Activated B cell treated with CpG ODN at 0.5 μM for 24 hours (primary cell): ENCODE measurements at regions not wholly inside any gene's neighbourhood (a gene's known extent, or its start where the extent isn't known, plus 50 kb on each side); places are given as distances from the start of the nearest gene placed in this dataset.

ENCODE experiments used
- ATAC-seq: fragments of 200-7000 bp; cut with Tn5 transposase; one replicate; pipeline ENCODE4 v1.10.0; 2021; ENCODE audit warnings: low read depth, mild to moderate bottlenecking, moderate library complexity
- CTCF ChIA-PET: fragments of 350-600 bp; sonication (Branson Sonifier 250); formaldehyde crosslinking; loops from one replicate; lab custom pipeline; 2021; ENCODE audit warnings: antibody characterized with exemption; lab: Charles Lee
- POLR2A ChIA-PET: fragments of 350-600 bp; sonication (Branson Sonifier 250); formaldehyde crosslinking; loops from one replicate; lab custom pipeline; 2021; ENCODE audit warnings: antibody characterized with exemption; lab: Charles Lee
- DNase-seq: peaks from one replicate; pipeline ENCODE4 v3.0.0; 2022
- H3K27ac Mint-ChIP-seq: one replicate; pipeline ENCODE4 v1.8.0; 2020; ENCODE audit warnings: mixed read lengths
- H3K27me3 Mint-ChIP-seq: one replicate; pipeline ENCODE4 v1.8.0; 2021; ENCODE audit warnings: mixed read lengths
- H3K36me3 Mint-ChIP-seq: one replicate; pipeline ENCODE4 v1.8.0; 2021; ENCODE audit warnings: low read depth, mixed read lengths
- H3K4me1 Mint-ChIP-seq: one replicate; pipeline ENCODE4 v1.8.0; 2021; ENCODE audit warnings: mixed read lengths
- H3K4me3 Mint-ChIP-seq: one replicate; pipeline ENCODE4 v1.8.0; 2020; ENCODE audit warnings: mild to moderate bottlenecking, mixed read lengths
- H3K9me3 Mint-ChIP-seq: one replicate; pipeline ENCODE4 v1.8.0; 2020; ENCODE audit warnings: mixed read lengths
- intact Hi-C: fragments of 100-400 bp; cut with micrococcal nuclease; formaldehyde crosslinking; loops from one replicate; pipeline ENCODE4 v1.15.1; 2024
- TF ChIP-seq, protein P1 (sequence below): fragments of 200-600 bp; IDR thresholded peaks from one replicate; pipeline ENCODE4 v1.8.0; 2022; ENCODE audit warnings: antibody characterized with exemption, mild to moderate bottlenecking

DNA sequence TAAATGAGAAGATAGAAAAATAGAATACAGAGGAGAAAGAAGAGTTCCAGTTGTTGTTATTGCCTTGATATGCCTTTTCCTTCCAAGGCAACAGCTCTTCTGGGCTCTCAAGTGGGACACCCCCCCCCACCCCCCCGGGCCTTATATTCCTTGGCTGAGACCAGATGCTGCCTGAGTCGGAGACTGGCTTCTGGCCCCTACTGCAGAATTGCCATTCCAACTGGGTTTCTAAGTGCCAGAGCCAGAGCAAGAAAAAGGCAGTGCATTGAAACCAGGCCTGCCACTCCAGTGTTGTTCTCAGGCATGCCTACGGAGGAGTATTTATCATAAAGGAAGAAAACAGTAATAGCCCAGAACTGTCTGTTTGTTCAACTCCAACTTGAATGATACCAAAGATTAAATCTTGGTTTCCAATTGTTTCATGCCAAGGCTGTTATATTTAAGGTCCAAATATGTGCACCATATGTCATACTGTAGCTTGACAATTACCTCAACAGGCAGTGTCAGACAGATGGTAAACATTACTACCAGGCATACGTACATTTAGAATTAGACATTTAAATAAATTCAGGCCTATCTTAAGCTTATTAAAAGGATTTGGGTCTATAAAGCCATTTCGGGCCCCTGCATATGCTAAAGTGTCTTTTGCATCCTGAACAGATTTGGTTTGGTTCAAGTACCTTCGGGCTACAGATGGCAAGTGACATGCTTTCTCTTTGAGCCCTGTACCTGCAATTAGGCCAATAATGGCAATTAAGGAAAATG lies 209.9 kb upstream of the SEMA6D start:
- DNase-seq = no peak
- Mint-ChIP-seq H3K27ac (no peak overlapping the region), H3K4me3 (no peak overlapping the region), H3K36me3 (no peaks in the 10 kb centered on the region), H3K27me3 (no peaks in the 10 kb centered on the region), H3K9me3 (no peaks in the 10 kb centered on the region), H3K4me1 (peaks cover 9% of the 10 kb centered on the region)
- no peak for ATAC-seq
- intact Hi-C loops = no loop called here
- TF ChIP-seq, protein P1, sequence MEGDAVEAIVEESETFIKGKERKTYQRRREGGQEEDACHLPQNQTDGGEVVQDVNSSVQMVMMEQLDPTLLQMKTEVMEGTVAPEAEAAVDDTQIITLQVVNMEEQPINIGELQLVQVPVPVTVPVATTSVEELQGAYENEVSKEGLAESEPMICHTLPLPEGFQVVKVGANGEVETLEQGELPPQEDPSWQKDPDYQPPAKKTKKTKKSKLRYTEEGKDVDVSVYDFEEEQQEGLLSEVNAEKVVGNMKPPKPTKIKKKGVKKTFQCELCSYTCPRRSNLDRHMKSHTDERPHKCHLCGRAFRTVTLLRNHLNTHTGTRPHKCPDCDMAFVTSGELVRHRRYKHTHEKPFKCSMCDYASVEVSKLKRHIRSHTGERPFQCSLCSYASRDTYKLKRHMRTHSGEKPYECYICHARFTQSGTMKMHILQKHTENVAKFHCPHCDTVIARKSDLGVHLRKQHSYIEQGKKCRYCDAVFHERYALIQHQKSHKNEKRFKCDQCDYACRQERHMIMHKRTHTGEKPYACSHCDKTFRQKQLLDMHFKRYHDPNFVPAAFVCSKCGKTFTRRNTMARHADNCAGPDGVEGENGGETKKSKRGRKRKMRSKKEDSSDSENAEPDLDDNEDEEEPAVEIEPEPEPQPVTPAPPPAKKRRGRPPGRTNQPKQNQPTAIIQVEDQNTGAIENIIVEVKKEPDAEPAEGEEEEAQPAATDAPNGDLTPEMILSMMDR = no peak
- POLR2A ChIA-PET = no interaction called here
- CTCF ChIA-PET = no interaction called here

DNA sequence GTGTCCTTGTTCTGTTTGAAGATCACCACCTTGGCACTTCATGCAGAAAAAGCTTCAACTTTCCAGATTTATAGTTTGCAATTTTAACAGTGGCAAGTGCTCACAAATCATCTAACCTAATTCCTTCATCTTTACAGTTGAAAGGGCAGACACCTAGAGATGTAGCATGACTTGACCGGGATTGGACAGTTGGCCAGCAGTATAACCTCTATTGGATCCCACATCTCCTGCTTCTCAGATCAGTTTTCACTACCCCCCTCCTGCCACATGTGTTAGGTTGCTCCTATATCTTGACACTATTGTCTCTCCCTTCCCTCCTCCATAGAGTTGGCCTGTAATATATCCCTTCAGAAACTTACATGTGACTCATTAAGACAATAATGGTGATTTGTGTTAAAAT lies 206.0 kb upstream of the SEMA6D start:
- intact Hi-C loops = no loop called here
- POLR2A ChIA-PET = no interaction called here
- no peaks in the 10 kb centered on the region for H3K27me3 Mint-ChIP-seq
- DNase-seq (no peak), ATAC-seq (no peak)
- no peaks in the 10 kb centered on the region for H3K9me3 Mint-ChIP-seq
- no peak overlapping the region for H3K27ac Mint-ChIP-seq
- no peaks in the 10 kb centered on the region for H3K4me1 Mint-ChIP-seq
- TF ChIP-seq, protein P1 = no peak
- CTCF ChIA-PET = no interaction called here
- H3K36me3 Mint-ChIP-seq = no peaks in the 10 kb centered on the region
- no peak overlapping the region for H3K4me3 Mint-ChIP-seq

DNA sequence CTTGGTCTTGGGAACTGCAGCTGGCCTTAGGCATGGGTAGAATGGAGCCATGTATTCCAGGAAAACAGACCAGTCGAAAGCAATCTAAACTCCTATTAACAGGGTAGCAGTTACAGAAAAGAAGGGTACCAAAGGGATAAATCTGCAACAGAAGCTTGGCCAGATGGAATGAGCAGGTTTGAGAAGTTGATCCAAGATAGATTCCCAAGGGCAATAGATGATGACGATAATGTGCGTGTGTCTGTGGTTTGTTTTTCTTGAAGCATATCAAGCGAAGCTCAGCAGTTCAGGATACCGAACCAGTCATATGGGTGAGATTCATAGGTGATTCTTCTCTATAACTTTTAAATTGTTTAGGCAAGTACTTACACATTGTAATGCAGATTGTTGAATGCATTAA lies 203.8 kb upstream of the SEMA6D start:
- intact Hi-C loops = no loop called here
- ChIA-PET POLR2A (no interaction called here), CTCF (no interaction called here)
- Mint-ChIP-seq H3K4me3 (no peak overlapping the region), H3K27ac (no peak overlapping the region), H3K4me1 (no peaks in the 10 kb centered on the region), H3K9me3 (no peaks in the 10 kb centered on the region), H3K27me3 (no peaks in the 10 kb centered on the region), H3K36me3 (no peaks in the 10 kb centered on the region)
- DNase-seq (no peak), ATAC-seq (no peak)
- TF ChIP-seq, protein P1 = no peak

DNA sequence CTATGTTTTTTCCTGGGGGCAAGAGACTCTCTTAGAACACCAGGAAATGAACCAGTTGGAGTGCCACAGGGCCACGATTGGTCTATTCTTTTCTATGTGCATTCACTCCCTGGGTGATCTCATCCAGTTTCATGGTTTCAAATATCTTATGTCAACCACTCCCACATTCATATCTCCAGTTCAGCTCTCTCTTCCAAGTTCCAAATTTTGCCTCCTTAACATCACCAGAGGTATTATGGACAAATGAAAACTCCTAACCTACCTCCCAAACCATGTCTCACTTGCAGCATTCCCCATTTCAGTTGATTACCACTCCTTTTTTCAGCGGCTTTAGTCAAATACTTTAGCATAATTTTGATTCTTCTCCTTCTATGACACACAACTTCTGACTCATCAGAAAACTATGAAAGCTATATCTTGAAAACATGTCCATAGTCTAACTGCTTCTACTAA lies 203.1 kb upstream of the SEMA6D start:
- Mint-ChIP-seq H3K27ac (no peak overlapping the region), H3K4me3 (no peak overlapping the region), H3K4me1 (no peaks in the 10 kb centered on the region), H3K9me3 (no peaks in the 10 kb centered on the region), H3K36me3 (no peaks in the 10 kb centered on the region), H3K27me3 (no peaks in the 10 kb centered on the region)
- DNase-seq = no peak
- CTCF ChIA-PET = no interaction called here
- TF ChIP-seq, protein P1 = no peak
- intact Hi-C loops = no loop called here
- no peak for ATAC-seq
- POLR2A ChIA-PET = no interaction called here

DNA sequence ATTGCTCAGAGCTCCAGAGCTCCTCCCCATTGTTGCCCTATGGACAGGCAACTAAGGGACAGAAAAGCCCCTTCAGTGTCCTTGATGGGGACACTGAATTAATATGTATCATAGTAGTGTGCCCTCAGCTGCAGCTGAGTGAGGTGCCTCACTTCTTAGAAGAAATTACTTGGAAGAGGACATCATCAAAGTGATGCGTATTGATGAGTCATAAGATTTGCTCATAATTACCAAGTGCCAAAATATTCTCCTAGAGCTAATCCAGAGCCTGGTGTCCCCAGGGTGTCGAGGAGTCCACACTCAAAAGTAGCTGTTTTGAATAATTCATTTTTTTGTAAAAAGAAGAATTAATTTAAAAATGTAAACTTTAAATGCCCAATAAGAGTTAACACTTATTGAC lies 200.7 kb upstream of the SEMA6D start:
- ChIA-PET CTCF (no interaction called here), POLR2A (no interaction called here)
- no peak for DNase-seq
- intact Hi-C loops = no loop called here
- H3K4me3 Mint-ChIP-seq = no peak overlapping the region
- H3K36me3 Mint-ChIP-seq = no peaks in the 10 kb centered on the region
- no peak overlapping the region for H3K27ac Mint-ChIP-seq
- H3K27me3 Mint-ChIP-seq = no peaks in the 10 kb centered on the region
- H3K4me1 Mint-ChIP-seq = no peaks in the 10 kb centered on the region
- no peak for ATAC-seq
- no peaks in the 10 kb centered on the region for H3K9me3 Mint-ChIP-seq
- TF ChIP-seq, protein P1 = no peak
